ENCODE measurements at regions not wholly inside any gene's neighbourhood (a gene's known extent, or its start where the extent isn't known, plus 50 kb on each side); places are given as distances from the start of the nearest gene placed in this dataset.

DNA sequence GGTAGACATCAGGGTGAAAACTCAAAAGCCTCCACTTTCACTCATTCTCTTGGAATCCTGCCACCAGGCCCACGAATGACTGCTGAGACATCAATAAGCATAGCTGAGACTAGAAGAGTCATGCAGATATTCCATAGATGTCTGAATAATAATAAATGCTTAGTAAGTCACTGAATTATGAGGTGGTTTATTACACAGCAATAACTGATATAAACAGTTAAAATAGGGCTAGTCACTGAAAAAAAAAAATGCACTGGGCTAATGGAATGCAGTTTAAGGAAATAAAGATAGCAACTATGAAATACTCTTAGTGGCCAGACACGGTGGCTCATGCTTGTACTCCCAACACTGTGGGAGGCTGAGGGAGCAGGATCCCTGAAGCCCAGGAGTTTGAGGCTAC, 262.8 kb upstream of the CDH6 start:
- Histone ChIP-seq H3K4me3 (no peak overlapping the region), H3K9me3 (no peaks in the 10 kb centered on the region)
- TF ChIP-seq CTCF (IDR thresholded peaks at IDR 0.05) (no peak), POLR2AphosphoS5 (IDR thresholded peaks at IDR 0.05; ENCODE audit: insufficient read depth in 1 of 2, low read depth in 1 of 2) (no peak), POLR2A (IDR thresholded peaks at IDR 0.05) (no peak)

DNA sequence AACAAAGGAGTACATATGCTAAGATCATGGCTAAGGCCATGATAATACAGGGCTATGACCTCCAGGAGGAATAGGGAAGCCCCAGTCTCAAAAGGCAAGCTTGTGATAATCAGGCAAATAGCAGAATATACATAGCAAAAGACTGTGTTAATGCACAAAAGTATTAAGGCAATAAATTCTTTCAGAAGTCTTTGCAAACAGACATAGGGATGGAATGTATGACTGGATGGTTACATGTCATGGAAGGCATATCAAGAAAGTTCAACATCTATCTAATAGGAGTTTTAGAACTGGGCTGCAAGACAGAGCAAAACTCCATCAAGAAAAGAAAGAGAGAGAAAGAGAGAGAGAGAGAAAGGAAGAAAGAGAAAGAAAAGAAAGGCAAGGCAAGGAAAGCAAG, 264.5 kb upstream of the CDH6 start:
- TF ChIP-seq POLR2A (IDR thresholded peaks at IDR 0.05) (no peak), POLR2AphosphoS5 (IDR thresholded peaks at IDR 0.05; ENCODE audit: insufficient read depth in 1 of 2, low read depth in 1 of 2) (no peak), CTCF (IDR thresholded peaks at IDR 0.05) (no peak)

More for the DNA sequence above, 262.8 kb upstream of the CDH6 start:
- Histone ChIP-seq H3K36me3 (no peaks in the 10 kb centered on the region), H3K4me1 (no peaks in the 10 kb centered on the region), H3K27ac (no peak overlapping the region), H3K27me3 (no peaks in the 10 kb centered on the region)
- intact Hi-C loops (cut with DNase I): no loop called here
- DNase-seq (ENCODE audit: extremely low spot score in 2 of 2): no peak

DNA sequence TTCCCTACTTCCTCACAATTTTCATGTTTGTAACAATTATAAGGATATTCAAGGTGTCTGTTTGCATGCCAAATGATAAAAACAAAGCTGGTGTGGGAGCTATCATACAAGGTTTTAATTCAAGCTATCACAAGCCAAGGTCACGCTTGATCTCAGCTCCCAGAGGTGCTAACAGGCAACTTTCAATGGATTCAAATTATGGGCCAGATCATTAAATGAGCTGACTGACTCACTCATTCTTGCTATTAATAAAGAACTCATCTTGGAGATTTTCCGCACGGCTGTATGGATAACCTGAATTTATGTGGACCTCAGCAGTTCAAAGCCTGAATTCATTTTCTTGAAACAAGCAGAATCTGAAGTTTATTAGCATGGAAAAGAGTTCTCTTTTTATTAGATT, 267.3 kb upstream of the CDH6 start:
- TF ChIP-seq POLR2AphosphoS5 (IDR thresholded peaks at IDR 0.05; ENCODE audit: insufficient read depth in 1 of 2, low read depth in 1 of 2) (no peak), POLR2A (IDR thresholded peaks at IDR 0.05) (no peak), CTCF (IDR thresholded peaks at IDR 0.05) (no peak)
- H3K4me3 ChIP-seq: no peak overlapping the region
- no peaks in the 10 kb centered on the region for H3K27me3 ChIP-seq
- no peak for DNase-seq (ENCODE audit: extremely low spot score in 2 of 2)
- intact Hi-C loops (cut with DNase I): no loop called here
- no peaks in the 10 kb centered on the region for H3K9me3 ChIP-seq
- no peak overlapping the region for H3K27ac ChIP-seq
- no peaks in the 10 kb centered on the region for H3K4me1 ChIP-seq
- no peaks in the 10 kb centered on the region for H3K36me3 ChIP-seq

More for the DNA sequence above, 264.5 kb upstream of the CDH6 start:
- no peaks in the 10 kb centered on the region for H3K9me3 ChIP-seq
- no peaks in the 10 kb centered on the region for H3K27me3 ChIP-seq
- no peak overlapping the region for H3K4me3 ChIP-seq
- intact Hi-C loops (cut with DNase I): no loop called here
- no peak overlapping the region for H3K27ac ChIP-seq
- DNase-seq (ENCODE audit: extremely low spot score in 2 of 2): no peak
- no peaks in the 10 kb centered on the region for H3K36me3 ChIP-seq
- H3K4me1 ChIP-seq: no peaks in the 10 kb centered on the region

- no peak for DNase-seq (ENCODE audit: extremely low spot score in 2 of 2)
- Histone ChIP-seq H3K27me3 (no peaks in the 10 kb centered on the region), H3K4me3 (no peak overlapping the region), H3K9me3 (no peaks in the 10 kb centered on the region), H3K36me3 (no peaks in the 10 kb centered on the region), H3K27ac (no peak overlapping the region), H3K4me1 (no peaks in the 10 kb centered on the region)
- intact Hi-C loops (cut with DNase I): no loop called here
- TF ChIP-seq POLR2AphosphoS5 (IDR thresholded peaks at IDR 0.05; ENCODE audit: insufficient read depth in 1 of 2, low read depth in 1 of 2) (no peak), POLR2A (IDR thresholded peaks at IDR 0.05) (no peak), CTCF (IDR thresholded peaks at IDR 0.05) (no peak)
Measured at GRCh38 chr5:30921388-30921787, 272.1 kb upstream of the CDH6 start.

- DNase-seq (ENCODE audit: extremely low spot score in 2 of 2): no peak
- Histone ChIP-seq H3K27ac (no peak overlapping the region), H3K4me3 (no peak overlapping the region), H3K36me3 (no peaks in the 10 kb centered on the region), H3K4me1 (no peaks in the 10 kb centered on the region), H3K27me3 (no peaks in the 10 kb centered on the region), H3K9me3 (no peaks in the 10 kb centered on the region)
- intact Hi-C loops (cut with DNase I): no loop called here
- no peak for TF ChIP-seq POLR2AphosphoS5 (IDR thresholded peaks at IDR 0.05; ENCODE audit: insufficient read depth in 1 of 2, low read depth in 1 of 2)
- no peak for TF ChIP-seq POLR2A (IDR thresholded peaks at IDR 0.05)
- no peak for TF ChIP-seq CTCF (IDR thresholded peaks at IDR 0.05)
Measured at GRCh38 chr5:30918171-30918570, 275.3 kb upstream of the CDH6 start.
